Peyer's patch (tissue), 4 donors: ENCODE measurements at regions not wholly inside any gene's neighbourhood (a gene's known extent, or its start where the extent isn't known, plus 50 kb on each side); places are given as distances from the start of the nearest gene placed in this dataset.

Source experiments
- CTCF ChIP-seq, 6 experiments: fragments of 450-650 bp in 4 of 6; fragments of 200-600 bp in 2 of 6; sonication (generic) in 1 of 6; IDR thresholded peaks; one replicate each; pipeline ENCODE4 v1.5.1; 2017 to 2019; ENCODE audit warnings: antibody characterized with exemption in 6 of 6, mild to moderate bottlenecking in 3 of 6, moderate library complexity in 1 of 6
- POLR2A ChIP-seq, 2 donors: fragments of 450-650 bp; IDR thresholded peaks; one replicate each; pipeline ENCODE4 v1.5.1; 2017; ENCODE audit warnings: antibody characterized with exemption in 2 of 2, mild to moderate bottlenecking in 2 of 2, moderate library complexity in 2 of 2

GRCh38 chr4:123043013-123043412 is 120.6 kb upstream of the NUDT6 start:
- no peak for TF ChIP-seq CTCF (IDR thresholded peaks at IDR 0.05)
- TF ChIP-seq POLR2A (IDR thresholded peaks at IDR 0.05) = no peak
